GM19238 (cell line): ENCODE measurements at regions not wholly inside any gene's neighbourhood (a gene's known extent, or its start where the extent isn't known, plus 50 kb on each side); places are given as distances from the start of the nearest gene placed in this dataset.
"Not testable (repeated sequence)": the region's sequence is repeated elsewhere in the genome, so short reads cannot be mapped to it uniquely, and the experiment has no call there.

Source experiments
- DNase-seq: peaks from one replicate; pipeline ENCODE4 v3.0.0; 2011; ENCODE audit warnings: low spot score; ENCODE audit not compliant: insufficient read length

DNA sequence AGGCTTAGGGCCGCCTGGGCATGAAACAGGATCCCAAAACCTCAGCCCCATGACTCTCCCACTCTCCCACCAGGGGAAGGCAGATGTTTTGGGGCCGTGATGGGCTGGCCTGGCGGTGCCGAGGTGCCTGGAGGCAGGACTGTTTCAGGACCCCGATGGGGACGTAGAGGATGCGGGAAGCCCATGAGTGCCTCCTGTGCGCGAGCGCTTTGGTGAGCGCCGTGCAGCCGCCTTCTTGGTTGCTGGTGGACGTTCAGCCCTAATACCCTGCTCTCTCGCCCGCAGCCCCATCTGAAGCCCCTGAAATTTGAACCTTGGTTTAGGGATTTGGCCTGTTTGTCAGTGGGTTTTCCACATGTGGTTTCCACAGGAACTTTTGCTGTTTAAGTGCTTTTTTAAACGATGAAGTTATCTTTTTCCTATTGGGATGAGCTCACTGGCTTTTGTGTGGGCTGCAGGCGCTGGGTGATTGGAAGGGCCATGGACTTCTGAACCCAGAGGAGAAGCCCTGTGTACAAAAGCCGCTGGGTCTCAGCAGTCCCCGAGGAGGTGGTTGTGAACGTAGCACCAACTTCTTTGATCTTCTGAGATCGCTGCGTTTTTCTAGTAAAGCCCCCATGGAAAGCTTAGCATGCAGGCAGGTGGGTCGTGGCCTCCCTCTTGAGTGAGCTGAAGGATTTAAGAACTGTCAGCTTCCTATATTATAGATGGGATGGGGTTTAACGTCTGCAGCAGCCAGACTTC, 145.7 kb downstream of the NPIPB11 start:
- not testable (repeated sequence) for DNase-seq

DNA sequence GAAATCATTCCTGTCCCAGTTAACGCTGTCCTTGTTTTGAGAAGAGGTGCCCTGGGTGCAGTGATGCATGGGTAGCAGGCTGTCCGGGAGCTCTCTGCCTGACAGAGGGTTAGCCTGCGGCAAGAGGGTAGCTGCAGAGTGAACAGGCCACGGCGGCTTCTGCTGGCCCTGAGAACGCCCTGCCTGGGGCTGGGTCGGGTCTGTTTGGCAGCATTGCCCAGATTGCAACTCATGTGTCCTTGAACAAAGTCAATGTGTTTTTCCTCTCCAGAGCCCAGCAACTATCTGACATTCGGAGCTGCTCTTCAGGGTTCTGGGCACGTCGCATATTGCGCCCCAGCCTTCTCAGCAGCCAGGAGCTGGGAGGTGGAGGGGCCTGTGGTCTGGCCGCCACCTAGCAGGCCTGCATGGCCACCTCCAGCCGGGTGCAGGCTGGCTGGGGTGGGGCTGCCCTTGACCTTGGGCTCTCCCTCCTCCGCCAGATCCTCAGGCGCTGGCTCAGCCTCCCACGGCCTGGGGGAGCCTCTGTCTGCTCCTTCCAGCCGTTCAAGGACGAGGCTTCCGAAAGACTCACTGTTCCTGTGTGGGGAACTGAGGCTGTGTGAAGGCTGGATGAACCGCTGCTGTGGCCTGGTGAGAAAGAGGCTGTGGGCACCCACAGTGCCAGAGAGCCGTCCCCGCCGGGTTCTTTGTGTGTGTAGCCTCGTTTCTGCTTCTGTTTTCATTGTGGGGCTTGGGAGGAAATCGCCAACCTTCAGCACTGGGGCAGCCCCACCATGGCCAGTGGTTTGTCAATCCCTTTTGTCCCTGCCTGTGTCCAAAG, 146.7 kb downstream of the NPIPB11 start:
- not testable (repeated sequence) for DNase-seq

DNA sequence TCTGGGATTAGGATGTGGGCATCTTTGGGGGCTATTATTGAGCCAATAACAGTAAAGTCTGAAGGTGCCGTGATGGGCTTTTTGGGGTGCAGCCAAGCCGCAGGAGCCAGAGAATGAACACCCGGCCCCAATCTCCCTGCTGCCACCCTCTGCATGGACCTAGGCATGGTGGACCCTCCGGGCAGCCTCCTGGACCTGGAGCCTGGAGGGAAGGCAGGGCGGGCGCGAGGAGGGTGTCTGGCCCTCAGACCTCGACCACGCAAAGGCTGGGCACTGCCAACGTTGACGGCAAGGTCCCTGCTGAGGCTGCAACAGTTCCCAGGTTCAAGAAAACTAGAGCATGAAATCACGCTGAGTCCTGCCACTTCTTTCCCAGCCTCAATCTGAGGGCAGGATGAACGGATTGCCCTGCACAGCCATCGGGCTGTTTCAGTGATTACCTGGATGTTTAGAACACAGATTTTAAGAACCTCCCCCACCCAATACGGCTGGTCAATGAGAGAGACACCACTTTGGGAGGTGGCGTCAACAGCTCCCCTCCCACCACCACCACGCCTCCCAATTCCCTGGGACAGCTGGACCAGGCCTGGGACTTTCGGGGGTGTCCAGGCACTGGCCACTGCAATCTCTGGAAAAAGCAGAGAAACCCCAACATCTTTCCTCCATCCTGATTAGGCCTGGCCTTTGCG, 147.4 kb downstream of the NPIPB11 start:
- DNase-seq = not testable (repeated sequence)

DNA sequence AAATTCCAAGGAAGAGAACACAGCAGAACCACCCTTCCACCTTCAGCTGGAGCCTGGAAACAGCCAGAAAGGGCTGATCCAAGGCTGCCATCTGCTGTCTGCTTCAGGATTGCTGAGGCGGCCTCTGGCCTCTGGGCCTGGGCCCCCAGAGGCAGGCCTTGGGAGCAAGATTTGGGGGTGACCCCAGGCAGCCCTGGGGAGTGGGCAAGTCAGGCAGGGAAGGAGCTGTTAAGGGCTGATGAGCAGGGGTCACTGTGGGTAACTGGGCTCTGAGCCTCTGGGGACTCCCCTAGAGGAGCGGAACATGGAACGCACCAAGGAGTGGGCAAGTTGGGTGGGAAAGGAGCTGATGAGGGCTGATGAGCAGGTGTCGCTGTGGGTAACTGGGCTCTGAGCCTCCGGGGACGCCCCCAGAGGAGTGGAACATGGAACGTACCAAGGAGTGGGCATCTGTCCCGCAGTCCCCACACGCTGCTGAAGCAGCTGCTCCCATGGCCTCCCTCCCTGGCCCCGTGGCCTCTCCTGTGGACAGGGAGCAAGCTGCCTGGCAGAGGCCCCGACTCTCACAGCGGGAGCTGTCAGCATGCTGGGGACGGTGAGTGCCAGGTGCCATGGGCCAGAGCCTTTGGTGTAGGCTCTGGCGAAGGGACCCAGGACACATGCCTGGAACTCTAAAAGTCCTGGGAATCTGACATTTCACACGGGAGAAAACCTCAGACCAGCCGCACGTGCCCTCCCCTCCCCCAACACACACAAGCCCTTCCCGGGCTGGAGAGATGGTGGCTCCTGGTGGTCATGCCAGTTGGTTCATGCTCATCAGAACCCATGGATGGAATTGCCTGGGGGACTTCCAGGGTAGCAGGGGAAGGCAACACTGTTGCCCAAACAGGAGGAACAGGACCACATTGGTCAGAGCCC, 148.8 kb downstream of the NPIPB11 start:
- DNase-seq = not testable (repeated sequence)

DNA sequence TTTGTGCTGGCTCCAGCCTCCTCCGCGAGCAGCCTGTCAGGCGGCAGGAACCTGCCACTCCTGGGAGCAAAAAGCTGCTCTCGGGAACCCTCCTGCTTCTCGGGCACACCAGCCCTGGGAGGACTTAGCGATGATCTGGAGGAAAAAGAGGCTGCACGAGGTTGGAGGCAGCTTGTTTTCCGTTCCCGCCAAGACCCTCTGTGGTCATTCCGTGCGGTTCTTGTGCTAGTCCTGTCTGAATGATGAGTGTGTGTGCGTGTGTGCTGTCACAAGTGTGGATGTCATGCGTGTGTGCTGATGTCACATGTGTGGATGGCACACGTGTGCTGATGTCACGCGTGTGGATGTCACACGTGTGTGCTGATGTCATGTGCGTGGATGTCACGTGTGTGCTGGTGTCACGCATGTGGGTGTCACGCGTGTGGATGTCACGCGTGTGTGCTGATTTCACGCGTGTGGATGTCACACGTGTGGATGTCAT, 150.0 kb downstream of the NPIPB11 start:
- no peak for DNase-seq

DNA sequence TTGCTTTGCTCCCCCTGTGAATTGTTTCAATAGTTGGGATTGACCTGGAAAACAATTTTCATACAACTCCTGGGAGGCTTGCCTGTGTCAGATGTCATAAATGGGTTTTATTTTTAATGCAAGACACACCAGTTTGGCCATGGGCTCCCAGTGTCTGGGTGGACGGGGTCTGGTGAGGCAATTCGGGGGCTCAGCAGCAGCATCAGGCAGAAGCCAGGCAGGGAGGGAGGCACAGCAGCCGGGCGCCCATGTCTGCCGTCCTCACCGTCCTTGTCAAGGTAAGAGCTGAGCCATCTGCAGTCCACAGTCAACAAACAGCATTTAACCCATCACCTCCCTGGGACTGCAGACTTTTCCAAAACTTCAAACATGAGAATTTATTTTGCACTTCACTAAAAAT, 150.6 kb downstream of the NPIPB11 start:
- not testable (repeated sequence) for DNase-seq

DNA sequence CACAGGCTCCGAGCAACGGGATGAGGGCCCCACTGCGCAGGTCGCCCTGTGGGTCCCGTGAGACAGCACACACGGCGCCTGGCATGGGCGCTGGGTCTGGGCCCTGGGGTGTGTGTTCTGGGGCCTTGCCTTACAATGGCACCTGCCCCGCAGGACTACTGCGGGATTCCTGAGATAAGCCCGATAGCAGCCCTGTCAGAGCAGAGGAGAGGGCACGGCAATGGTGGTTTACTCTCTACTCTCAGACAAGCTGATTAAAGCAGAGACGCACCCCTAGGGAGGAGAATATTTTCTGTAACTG, 151.1 kb downstream of the NPIPB11 start:
- not testable (repeated sequence) for DNase-seq

DNA sequence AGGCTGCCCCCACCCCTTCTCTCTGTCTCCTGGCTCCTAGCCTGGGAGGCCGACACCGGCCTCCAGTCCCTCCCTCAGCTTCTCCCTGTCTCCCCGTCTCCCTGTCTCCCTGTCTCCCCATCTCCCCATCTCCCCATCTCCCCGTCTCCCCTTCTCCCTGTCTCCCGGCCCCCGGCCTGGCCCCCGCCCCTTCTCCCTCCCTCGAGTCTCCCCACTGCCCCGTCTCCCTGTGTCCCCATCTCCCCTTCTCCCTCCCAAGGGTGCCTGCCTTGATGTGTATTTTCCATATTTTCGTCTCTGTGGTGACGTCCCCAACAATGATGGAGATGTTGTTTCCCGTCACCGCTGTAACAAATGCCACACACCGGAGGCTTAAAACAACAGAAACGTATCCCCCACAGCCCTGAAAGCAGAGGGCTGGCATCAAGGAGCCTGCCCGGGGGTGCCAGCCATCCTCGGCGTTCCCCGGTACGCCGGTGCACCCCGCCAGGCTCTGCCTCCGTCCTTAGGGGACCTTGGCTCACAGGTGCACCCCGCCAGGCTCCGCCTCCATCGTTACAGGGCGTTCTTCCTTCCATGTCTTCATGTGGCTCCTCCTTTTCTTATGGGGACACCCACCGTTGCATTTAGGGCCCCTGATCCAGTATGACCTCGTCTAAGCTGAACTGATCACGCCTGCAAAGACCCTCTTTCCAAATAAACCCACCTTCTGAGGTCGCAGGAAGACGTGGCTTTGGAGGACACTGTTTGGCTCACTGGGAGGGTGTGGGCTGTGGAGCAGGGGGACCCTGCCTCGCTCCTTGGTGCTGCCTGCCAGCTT, 151.6 kb downstream of the NPIPB11 start:
- no peak for DNase-seq

DNA sequence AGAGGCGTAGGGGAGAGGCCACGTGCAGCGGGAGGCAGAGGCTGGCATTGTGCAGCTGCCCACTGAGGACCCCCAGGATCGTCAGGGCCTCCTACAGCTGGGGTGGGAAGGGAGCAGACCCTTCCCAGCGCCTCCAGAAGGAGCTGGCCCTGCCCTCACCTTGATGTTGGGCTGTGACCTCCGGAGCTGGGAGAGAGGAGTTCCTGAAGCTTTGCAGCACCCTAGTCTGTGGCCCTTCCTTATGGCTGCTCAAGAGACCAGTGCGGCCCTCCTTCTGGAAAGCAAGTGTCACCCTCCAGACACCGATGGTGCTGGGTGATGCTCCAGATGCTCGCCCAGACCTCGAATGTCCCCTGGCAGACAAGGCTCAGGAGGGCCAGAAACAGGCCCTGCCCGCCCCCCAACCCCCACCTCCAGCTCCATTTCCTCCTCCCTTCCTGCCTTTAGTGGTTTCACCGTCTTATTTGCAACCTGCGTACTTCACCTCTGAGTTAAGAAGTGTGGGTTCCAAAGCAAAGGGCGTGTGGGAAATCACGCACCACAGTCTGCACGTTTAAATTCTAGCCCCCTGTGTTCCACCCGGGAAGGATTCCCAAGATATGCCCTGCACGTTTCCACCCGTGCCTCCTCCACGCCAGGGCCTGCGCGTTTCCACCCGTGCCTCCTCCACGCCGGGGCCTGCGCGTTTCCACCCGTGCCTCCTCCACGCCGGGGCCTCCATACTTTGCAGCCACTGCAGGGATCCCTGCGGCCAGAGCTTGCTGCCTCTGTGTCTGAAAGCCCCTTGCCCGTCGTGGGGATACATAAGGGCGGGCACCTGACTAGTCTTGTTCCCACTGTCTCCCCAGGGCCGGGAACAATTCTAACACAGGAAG, 152.6 kb downstream of the NPIPB11 start:
- DNase-seq = not testable (repeated sequence)

DNA sequence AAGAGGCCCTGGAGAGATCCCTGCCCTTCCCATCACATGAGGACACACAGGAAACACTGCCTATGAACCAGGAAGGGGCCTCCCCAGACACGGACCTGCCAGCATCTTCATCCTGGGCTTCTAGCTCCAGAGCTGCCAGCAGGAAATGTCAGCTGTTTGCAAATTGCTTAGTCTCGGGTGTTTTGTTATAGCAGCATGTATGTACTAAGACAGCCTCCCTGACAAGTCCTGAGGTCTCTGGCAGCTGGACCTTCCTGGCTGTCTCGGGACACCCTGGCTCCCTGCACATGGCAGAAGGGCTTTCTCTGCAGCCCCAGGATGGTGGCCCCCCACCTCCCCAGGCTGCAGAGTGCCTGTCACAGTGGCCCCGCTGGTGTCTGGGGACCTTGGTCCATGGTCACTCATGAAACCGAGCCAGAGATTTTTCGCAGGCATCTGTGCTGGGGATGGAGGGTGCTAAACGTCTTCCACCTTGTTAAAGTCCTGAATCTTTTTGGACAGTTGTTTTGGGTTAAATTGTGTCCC, 153.4 kb downstream of the NPIPB11 start:
- not testable (repeated sequence) for DNase-seq

DNA sequence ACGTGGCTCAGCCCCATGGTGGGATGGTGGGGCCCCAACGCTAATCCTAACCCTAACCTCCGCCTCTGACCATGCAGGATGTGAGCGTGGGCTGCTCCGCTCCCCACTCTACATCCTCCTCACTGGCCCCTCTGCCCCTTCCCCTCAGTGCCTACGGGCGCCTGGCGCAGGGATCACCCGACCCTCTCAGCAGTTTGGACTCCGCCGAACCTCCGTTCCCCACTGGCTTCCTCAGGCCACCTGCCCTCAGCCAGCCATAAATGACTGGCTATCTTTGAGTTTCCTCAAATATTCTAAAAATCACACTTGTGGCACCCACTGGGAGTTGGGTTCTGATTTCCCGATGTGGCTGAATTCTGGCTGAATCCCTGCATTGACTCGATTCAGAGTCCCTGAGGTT, 154.2 kb downstream of the NPIPB11 start:
- DNase-seq = not testable (repeated sequence)

DNA sequence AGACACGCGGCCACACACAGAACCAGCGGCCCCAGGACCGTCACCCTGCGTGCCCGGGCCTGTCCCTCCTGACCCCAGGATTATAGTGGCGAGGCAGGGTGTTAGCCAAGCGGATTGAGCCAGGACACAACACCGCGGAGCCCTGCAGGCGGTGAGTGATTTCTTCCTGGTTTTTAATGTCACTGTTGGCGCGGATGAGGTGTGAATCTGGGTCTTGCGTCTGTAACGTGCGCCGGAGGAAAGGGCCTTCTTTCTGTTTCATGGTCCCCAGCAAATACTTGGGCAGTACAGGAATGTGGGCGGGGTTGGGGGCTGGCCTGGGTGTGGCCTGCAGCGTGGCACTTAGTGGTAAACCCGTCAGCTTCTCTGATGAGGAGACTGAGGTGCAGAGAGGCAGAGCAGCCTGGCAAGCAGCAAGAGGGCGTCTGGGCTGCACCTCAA, 154.9 kb downstream of the NPIPB11 start:
- not testable (repeated sequence) for DNase-seq

DNA sequence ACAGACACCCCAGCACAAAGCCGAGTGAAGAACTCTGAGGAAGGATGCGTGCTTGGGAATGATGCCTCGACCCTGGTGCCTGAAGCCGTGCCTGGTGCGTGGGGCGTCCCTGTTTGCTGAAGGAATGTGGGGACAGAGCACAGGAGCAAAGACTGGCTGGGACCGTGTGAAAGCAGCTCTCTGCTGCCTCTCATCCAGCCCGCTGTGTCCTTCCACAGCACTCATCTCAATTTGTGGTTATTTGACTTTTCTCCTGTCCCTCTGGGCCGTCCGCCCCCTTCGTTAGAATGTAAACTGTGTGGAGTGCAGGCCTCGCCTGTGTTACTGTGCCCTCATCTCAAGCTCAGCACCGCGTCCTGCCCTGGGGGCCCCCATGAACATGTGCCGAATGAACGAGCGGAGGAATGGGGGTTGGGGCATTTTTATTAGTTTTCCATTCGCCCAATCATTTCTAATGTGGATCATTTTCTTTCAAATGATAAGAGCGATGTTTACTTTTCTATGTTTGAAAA, 155.5 kb downstream of the NPIPB11 start:
- not testable (repeated sequence) for DNase-seq

DNA sequence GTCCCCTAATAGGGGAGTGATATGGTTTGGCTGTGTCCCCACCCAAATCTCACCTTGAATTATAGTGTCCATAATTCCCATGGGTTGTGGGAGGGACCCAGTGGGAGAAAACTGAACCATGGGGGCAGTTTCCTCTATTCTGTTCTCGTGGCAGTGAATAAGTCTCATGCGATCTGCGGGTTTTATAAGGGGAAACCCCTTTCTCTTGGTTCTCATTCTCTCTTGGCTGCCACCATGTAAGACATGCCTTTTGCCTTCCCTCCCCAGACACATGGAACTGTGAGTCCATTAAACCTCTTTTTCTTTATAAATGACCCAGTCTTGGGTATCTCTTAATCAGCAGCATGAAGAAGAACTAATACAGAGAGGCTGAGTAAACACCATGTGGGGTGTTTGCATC, 156.0 kb downstream of the NPIPB11 start:
- not testable (repeated sequence) for DNase-seq

DNA sequence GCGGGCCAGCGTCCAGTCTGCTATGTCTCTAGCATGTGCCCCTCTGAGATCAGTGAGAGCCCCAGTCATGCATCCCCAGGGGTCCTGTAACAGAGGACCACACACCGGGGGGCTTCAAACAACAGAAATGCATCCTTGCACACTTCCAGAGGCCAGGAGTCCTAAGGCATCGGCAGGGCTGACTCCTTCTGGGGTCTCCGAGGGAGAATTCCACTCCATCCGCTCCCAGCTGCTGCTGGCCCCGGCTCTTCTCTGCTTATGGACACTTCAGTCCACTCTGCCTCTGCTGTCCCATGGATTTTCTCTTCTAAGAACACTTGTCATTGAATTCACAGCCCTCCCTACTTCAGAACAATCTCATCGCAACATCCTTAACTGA, 157.6 kb downstream of the NPIPB11 start:
- not testable (repeated sequence) for DNase-seq

DNA sequence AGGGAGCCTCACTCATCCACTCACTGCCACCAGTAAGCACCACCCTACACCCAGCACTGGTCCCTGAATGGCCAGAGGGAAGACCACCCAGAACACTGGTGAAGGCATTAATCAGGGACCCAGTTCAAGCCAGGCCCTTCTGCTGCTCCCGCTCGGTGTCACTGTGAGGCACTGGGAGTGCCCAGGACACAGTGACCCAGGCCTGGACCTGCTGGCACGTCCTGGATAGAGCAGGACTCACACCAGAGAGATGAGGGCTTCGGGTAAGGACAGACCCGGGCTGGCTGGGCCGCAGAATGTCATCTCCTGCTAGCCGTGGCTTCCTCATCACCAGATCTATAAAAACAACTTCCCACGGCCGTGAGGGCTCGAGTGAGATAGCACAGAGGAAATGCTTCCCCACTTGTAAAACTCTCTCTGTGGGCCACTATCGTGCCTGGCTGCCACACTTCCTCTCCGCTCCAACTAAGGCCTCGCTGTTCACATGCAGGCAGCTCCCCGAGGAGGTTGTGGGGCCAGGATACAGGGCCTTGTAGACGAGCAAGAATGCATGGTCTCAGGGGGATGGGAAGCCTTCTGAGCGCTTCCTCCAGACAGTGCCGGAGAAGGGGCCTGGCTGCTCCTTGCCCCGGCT, 158.1 kb downstream of the NPIPB11 start:
- DNase-seq = not testable (repeated sequence)

DNA sequence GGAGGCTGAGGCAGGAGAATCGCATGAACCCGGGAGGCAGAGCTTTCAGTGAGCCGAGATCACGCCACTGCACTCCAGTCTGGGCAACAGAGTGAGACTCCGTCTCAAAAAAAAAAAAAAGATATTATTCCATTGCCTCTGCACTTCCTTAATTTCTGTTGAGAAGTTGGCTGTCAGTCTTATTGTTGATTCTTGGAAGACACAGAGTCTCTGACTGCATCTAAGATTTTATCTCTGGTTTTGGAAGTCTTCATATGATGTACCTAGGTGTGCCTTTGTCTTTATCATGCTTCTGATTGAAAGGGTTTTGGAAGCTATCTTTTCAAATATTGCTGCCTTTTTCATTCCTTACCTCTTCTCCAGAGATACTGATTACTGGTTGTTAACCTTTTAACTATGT, 160.4 kb downstream of the NPIPB11 start:
- not testable (repeated sequence) for DNase-seq

DNA sequence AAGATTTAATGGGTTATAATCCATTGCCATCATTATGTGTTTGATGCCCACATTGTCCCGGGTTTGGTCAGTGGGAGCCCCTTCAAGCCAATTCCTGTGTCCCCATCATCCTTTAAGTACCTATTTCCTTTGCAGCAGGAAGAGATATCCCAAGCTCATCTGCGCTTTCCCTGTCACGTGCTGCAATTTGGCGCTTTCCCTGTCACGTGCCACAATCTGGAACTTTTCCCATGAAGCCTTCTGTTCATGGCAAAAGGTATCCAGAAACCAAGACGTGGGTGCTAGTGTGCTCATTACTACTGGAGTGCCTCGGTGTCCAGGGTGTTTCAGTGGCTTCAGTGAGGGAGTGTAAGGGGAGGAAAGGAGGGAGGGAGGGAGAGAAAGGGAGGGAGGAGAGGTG, 168.5 kb downstream of the NPIPB11 start:
- DNase-seq = no peak
